Calu3 (cell line): ENCODE measurements at regions not wholly inside any gene's neighbourhood (a gene's known extent, or its start where the extent isn't known, plus 50 kb on each side); places are given as distances from the start of the nearest gene placed in this dataset.

Experiments used
- BruUV-seq: library from RNA; stranded (reverse); fragments of 400-500 nt; replicated peaks from 2 replicates; lab custom pipeline; 2021; lab: Mats Ljungman, UMichigan
- CTCF ChIA-PET: fragments of 300-600 bp; sonication (Branson Sonifier 250); formaldehyde crosslinking; loops from one replicate; lab custom pipeline; 2022; ENCODE audit warnings: antibody characterized with exemption; lab: Charles Lee
- DNase-seq: peaks from one replicate; pipeline ENCODE4 v3.0.0; 2022
- H3K27ac Mint-ChIP-seq: one replicate; pipeline ENCODE4 v1.8.0; 2022; ENCODE audit warnings: mixed read lengths; ENCODE audit not compliant: unreplicated experiment
- H3K27me3 Mint-ChIP-seq: one replicate; pipeline ENCODE4 v1.8.0; 2022; ENCODE audit warnings: mixed read lengths; ENCODE audit not compliant: unreplicated experiment
- H3K36me3 Mint-ChIP-seq: one replicate; pipeline ENCODE4 v1.8.0; 2022; ENCODE audit warnings: mild to moderate bottlenecking, moderate library complexity, mixed read lengths; ENCODE audit not compliant: insufficient read depth, unreplicated experiment
- H3K4me1 Mint-ChIP-seq: one replicate; pipeline ENCODE4 v1.8.0; 2022; ENCODE audit warnings: mild to moderate bottlenecking, low read depth, mixed read lengths; ENCODE audit not compliant: unreplicated experiment
- H3K4me3 Mint-ChIP-seq: one replicate; pipeline ENCODE4 v1.8.0; 2022; ENCODE audit warnings: mild to moderate bottlenecking, low read depth, moderate library complexity, mixed read lengths; ENCODE audit not compliant: unreplicated experiment
- H3K9me3 Mint-ChIP-seq: one replicate; pipeline ENCODE4 v1.8.0; 2022; ENCODE audit warnings: low read depth, mixed read lengths; ENCODE audit not compliant: unreplicated experiment
- intact Hi-C: fragments of 100-400 bp; cut with micrococcal nuclease; formaldehyde crosslinking; loops from one replicate; pipeline ENCODE4 v1.10.0; 2022; ENCODE audit not compliant: unreplicated experiment
- TF ChIP-seq, protein P1 (sequence below): fragments of 200-600 bp; IDR thresholded peaks from one replicate; pipeline ENCODE4 v1.8.0; 2022; ENCODE audit warnings: antibody characterized with exemption; ENCODE audit not compliant: unreplicated experiment

DNA sequence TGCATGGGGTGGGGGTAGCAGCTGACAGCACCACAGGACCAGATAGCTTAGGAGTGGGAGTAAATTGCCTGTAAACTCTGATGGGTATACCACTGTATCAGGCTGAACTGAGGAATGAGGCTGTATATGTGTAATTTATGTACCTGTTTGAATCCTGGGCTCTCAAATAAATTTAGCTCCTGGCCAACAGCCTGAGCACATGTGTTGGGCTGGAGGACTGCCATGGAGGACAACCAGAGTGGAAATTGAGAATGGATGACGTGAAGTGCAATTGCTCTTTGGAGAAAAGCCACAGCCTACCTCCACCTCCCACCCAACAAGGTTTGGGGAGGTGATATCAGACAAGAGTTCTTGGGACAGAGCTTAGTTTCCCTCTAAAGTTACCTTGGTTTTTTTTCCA lies 328.6 kb upstream of the PROK2 start:
- peaks cover 29% of the 10 kb centered on the region for H3K27me3 Mint-ChIP-seq
- no peak for DNase-seq
- CTCF ChIA-PET = no interaction called here
- TF ChIP-seq, protein P1, sequence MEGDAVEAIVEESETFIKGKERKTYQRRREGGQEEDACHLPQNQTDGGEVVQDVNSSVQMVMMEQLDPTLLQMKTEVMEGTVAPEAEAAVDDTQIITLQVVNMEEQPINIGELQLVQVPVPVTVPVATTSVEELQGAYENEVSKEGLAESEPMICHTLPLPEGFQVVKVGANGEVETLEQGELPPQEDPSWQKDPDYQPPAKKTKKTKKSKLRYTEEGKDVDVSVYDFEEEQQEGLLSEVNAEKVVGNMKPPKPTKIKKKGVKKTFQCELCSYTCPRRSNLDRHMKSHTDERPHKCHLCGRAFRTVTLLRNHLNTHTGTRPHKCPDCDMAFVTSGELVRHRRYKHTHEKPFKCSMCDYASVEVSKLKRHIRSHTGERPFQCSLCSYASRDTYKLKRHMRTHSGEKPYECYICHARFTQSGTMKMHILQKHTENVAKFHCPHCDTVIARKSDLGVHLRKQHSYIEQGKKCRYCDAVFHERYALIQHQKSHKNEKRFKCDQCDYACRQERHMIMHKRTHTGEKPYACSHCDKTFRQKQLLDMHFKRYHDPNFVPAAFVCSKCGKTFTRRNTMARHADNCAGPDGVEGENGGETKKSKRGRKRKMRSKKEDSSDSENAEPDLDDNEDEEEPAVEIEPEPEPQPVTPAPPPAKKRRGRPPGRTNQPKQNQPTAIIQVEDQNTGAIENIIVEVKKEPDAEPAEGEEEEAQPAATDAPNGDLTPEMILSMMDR = no peak
- intact Hi-C loops = no loop called here
- H3K9me3 Mint-ChIP-seq = no peaks in the 10 kb centered on the region
- H3K4me1 Mint-ChIP-seq = no peaks in the 10 kb centered on the region
- H3K27ac Mint-ChIP-seq = no peak overlapping the region
- H3K36me3 Mint-ChIP-seq = no peaks in the 10 kb centered on the region
- no TSS peak for BruUV-seq
- H3K4me3 Mint-ChIP-seq = no peak overlapping the region

DNA sequence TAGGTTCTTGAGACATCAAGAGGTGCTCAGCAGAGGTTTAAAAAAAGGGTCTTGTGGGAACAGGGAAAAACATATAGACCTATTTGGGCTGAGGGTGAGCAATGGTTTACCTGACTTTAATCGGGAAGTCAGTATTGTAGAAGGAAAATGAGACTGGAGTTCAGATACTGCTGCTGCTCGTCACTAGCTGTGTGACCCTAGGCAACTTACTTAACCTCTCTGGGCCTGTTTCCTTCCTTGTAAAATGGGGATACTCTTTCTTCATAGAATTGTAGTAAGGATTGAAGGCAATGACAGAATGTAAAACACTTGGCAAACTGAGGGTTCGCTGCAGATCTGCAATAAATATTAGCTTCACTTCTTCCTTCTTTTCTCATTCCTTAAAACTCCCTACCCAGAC lies 327.5 kb upstream of the PROK2 start:
- no peak overlapping the region for H3K27ac Mint-ChIP-seq
- H3K4me3 Mint-ChIP-seq = no peak overlapping the region
- no peaks in the 10 kb centered on the region for H3K36me3 Mint-ChIP-seq
- CTCF ChIA-PET = no interaction called here
- intact Hi-C loops = no loop called here
- BruUV-seq = no TSS peak
- H3K27me3 Mint-ChIP-seq = peaks cover 29% of the 10 kb centered on the region
- H3K9me3 Mint-ChIP-seq = no peaks in the 10 kb centered on the region
- TF ChIP-seq, protein P1 = no peak
- H3K4me1 Mint-ChIP-seq = no peaks in the 10 kb centered on the region
- no peak for DNase-seq

DNA sequence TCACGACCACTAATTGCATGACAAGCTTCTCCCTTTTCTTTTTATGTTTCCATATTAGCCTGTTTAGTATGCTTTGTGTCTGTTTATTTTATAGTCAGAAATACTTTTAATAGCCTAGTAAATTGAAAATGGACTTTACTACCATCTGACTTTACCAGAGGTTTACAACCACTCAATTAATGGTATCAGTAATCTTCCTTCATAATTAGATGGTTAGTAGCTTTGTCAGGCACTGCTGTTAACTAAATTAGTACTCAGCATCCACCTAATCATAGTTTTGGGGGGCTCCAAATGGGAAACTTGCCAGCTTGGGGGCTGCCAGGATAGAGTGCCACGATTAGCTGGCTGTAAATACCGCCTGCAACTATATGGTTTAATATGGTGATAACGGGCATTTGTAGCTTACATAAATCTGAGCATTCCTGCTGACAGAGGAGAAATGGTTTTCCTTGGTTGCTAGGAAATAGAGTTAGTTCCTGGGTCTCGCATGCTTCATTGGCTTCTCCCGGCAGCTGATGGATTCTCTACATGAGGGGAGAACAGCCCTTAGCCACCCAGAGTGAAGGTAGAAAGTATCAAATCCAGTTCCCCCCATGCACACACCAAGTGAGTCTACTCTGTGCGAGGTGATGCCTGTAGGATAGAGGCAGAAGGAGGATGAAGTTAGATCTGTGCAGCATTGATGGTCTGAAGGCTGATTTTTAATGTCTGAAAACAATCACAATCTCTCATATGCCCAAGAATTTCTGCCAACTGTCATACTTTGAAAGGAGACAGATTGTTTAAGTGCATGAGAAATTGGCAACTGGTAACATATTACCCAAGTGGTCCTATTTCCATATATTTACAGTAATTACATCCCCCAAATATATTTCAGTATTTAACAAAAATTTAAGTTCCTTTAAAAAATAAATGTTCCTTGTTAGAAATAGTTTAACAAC lies 326.6 kb upstream of the PROK2 start:
- intact Hi-C loops = no loop called here
- BruUV-seq = no TSS peak
- TF ChIP-seq, protein P1 = no peak
- no peaks in the 10 kb centered on the region for H3K4me1 Mint-ChIP-seq
- H3K27me3 Mint-ChIP-seq = peaks cover 29% of the 10 kb centered on the region
- no peak overlapping the region for H3K27ac Mint-ChIP-seq
- no peak for DNase-seq
- H3K36me3 Mint-ChIP-seq = no peaks in the 10 kb centered on the region
- H3K9me3 Mint-ChIP-seq = no peaks in the 10 kb centered on the region
- H3K4me3 Mint-ChIP-seq = no peak overlapping the region
- CTCF ChIA-PET = no interaction called here

DNA sequence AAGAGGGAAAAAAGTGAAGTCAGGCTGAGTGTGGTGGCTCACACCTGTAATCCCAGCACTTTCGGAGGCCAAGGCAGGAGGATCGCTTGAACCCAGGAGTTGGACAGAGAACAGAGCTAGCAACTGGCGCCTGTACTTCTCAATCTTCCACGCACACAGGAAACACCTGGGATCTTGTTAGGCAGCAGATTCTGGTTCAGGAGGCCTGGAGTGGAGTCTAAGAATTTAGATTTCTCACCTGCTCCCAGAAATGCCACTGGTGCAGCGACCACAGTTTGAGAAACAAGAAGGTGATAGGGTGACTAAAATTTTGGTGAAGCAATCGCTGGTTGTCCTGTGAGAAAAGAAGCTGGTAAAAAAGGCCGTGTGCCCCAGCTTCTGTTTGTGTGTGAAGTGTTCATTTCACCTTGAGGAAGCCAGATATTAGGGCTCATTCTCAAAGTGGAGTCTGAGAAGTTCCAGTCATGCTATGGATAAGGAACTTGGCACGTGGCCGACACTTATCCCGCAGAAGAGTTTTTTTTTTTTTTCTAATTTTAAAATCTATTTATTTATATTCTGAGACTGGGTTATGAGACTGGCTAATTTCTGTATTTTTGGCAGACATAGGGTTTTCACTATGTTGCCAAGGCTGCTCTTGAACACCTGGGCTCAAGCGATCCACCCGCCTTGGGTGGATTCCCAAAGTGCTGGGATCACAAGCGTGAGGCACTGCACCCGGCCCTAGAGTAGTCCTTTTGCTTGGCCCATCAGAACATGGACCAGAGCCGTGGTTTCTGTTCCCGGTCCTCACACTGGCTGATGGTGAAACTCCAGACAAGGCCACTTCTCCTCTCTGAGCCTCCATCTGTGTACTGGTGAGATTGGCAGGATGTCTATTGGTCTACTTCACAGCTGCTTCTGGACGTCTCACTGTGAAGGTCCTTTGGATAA lies 324.6 kb upstream of the PROK2 start:
- no TSS peak for BruUV-seq

More for the DNA sequence above, 324.6 kb upstream of the PROK2 start:
- TF ChIP-seq, protein P1 = no peak
- CTCF ChIA-PET = no interaction called here
- no peak for DNase-seq
- peaks cover 9% of the 10 kb centered on the region for H3K4me1 Mint-ChIP-seq
- H3K27me3 Mint-ChIP-seq = peaks cover 29% of the 10 kb centered on the region
- no peaks in the 10 kb centered on the region for H3K36me3 Mint-ChIP-seq
- intact Hi-C loops = no loop called here
- no peak overlapping the region for H3K27ac Mint-ChIP-seq
- no peak overlapping the region for H3K4me3 Mint-ChIP-seq
- no peaks in the 10 kb centered on the region for H3K9me3 Mint-ChIP-seq
